ENCODE measurements at regions not wholly inside any gene's neighbourhood (a gene's known extent, or its start where the extent isn't known, plus 50 kb on each side); places are given as distances from the start of the nearest gene placed in this dataset.
A peak's percentile ranks its signal among the peaks of the same experiment; 100 is the strongest.

- DNase-seq, result no peak
Measured at GRCh38 chr9:84393266-84393950, 52.9 kb upstream of the SLC28A3 start.

- DNase-seq, result no peak
Measured at GRCh38 chr9:84394036-84394435, 53.5 kb upstream of the SLC28A3 start.

- DNase-seq, result peak; percentile 63
Measured at GRCh38 chr9:84397151-84397728, 56.7 kb upstream of the SLC28A3 start.

- no peak for DNase-seq
Measured at GRCh38 chr9:84397822-84398221, 57.3 kb upstream of the SLC28A3 start.

GRCh38 chr9:84402517-84402916, 62.0 kb upstream of the SLC28A3 start:
- DNase-seq, result no peak

GRCh38 chr9:84403288-84403687, 62.7 kb upstream of the SLC28A3 start:
- no peak for DNase-seq

- DNase-seq, result no peak
Measured at GRCh38 chr9:84404095-84404686, 63.6 kb upstream of the SLC28A3 start.

- DNase-seq, result no peak
Measured at GRCh38 chr9:84405667-84406066, 65.1 kb upstream of the SLC28A3 start.

- DNase-seq, result no peak
Measured at GRCh38 chr9:84408416-84408815, 67.9 kb upstream of the SLC28A3 start.

GRCh38 chr9:84411683-84412267, 71.2 kb upstream of the SLC28A3 start:
- no peak for DNase-seq

GRCh38 chr9:84412654-84413053, 72.1 kb upstream of the SLC28A3 start:
- no peak for DNase-seq

GRCh38 chr9:84413301-84413700, 72.7 kb upstream of the SLC28A3 start:
- no peak for DNase-seq

GRCh38 chr9:84419031-84419602, 78.6 kb upstream of the SLC28A3 start:
- DNase-seq, result no peak

GRCh38 chr9:84424931-84425330, 84.4 kb upstream of the SLC28A3 start:
- DNase-seq, result no peak

GRCh38 chr9:84432746-84433145, 92.2 kb upstream of the SLC28A3 start:
- DNase-seq, result no peak

- no peak for DNase-seq
Measured at GRCh38 chr9:84435902-84436301, 95.3 kb upstream of the SLC28A3 start.

GRCh38 chr9:84436386-84437109, 96.0 kb upstream of the SLC28A3 start:
- no peak for DNase-seq

GRCh38 chr9:84438391-84438790, 97.8 kb upstream of the SLC28A3 start:
- DNase-seq, result no peak

GRCh38 chr9:84439250-84439649, 98.7 kb upstream of the SLC28A3 start:
- DNase-seq, result no peak

- no peak for DNase-seq
Measured at GRCh38 chr9:84442712-84443111, 102.2 kb upstream of the SLC28A3 start.

GRCh38 chr9:84445737-84446136, 105.2 kb upstream of the SLC28A3 start:
- DNase-seq, result no peak

- no peak for DNase-seq
Measured at GRCh38 chr9:84447305-84447704, 106.7 kb upstream of the SLC28A3 start.

- DNase-seq, result no peak
Measured at GRCh38 chr9:84450029-84450428, 109.5 kb upstream of the SLC28A3 start.
